Thyroid gland (tissue), 4 donors: ENCODE measurements at regions not wholly inside any gene's neighbourhood (a gene's known extent, or its start where the extent isn't known, plus 50 kb on each side); places are given as distances from the start of the nearest gene placed in this dataset.

Experiments used
- CTCF ChIP-seq, 6 experiments: fragments of 200-600 bp in 3 of 6; fragments of 450-650 bp in 3 of 6; sonication (generic) in 3 of 6; IDR thresholded peaks; one replicate each; pipeline ENCODE4 v1.5.1; 2016 to 2019; ENCODE audit warnings: antibody characterized with exemption in 6 of 6, mild to moderate bottlenecking in 2 of 6, inconsistent platforms in 1 of 6, moderate library complexity in 1 of 6
- POLR2A ChIP-seq, 2 donors: fragments of 450-650 bp; IDR thresholded peaks; one replicate each; pipeline ENCODE4 v1.6.1; 2017; ENCODE audit warnings: antibody characterized with exemption in 2 of 2, mild to moderate bottlenecking in 2 of 2, moderate library complexity in 1 of 2

- TF ChIP-seq CTCF (IDR thresholded peaks at IDR 0.05) (no peak), POLR2A (IDR thresholded peaks at IDR 0.05) (no peak)
Observed at GRCh38 chr10:61341008-61341407, 112.2 kb downstream of the TMEM26 start.
